ENCODE measurements at regions not wholly inside any gene's neighbourhood (a gene's known extent, or its start where the extent isn't known, plus 50 kb on each side); places are given as distances from the start of the nearest gene placed in this dataset.

GRCh38 chr5:67910546-67910945 is 305.0 kb upstream of the PIK3R1 start:
- TF ChIP-seq, protein P1, sequence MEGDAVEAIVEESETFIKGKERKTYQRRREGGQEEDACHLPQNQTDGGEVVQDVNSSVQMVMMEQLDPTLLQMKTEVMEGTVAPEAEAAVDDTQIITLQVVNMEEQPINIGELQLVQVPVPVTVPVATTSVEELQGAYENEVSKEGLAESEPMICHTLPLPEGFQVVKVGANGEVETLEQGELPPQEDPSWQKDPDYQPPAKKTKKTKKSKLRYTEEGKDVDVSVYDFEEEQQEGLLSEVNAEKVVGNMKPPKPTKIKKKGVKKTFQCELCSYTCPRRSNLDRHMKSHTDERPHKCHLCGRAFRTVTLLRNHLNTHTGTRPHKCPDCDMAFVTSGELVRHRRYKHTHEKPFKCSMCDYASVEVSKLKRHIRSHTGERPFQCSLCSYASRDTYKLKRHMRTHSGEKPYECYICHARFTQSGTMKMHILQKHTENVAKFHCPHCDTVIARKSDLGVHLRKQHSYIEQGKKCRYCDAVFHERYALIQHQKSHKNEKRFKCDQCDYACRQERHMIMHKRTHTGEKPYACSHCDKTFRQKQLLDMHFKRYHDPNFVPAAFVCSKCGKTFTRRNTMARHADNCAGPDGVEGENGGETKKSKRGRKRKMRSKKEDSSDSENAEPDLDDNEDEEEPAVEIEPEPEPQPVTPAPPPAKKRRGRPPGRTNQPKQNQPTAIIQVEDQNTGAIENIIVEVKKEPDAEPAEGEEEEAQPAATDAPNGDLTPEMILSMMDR (IDR thresholded peaks at IDR 0.05; ENCODE audit: insufficient read depth, low read length, poor library complexity, severe bottlenecking), result no peak
- no peak for TF ChIP-seq EZH2phosphoT487 (conservative IDR thresholded peaks at IDR 0.05; ENCODE audit: low read length)
